OCI-M2 (cell line): ENCODE measurements at regions not wholly inside any gene's neighbourhood (a gene's known extent, or its start where the extent isn't known, plus 50 kb on each side); places are given as distances from the start of the nearest gene placed in this dataset.
"Not testable (repeated sequence)": the region's sequence is repeated elsewhere in the genome, so short reads cannot be mapped to it uniquely, and the experiment has no call there.

Experiments
- DNase-seq: peaks from one replicate; lab custom pipeline; 2025; ENCODE audit not compliant: unreplicated experiment; lab: John Stamatoyannopoulos, UW

DNA sequence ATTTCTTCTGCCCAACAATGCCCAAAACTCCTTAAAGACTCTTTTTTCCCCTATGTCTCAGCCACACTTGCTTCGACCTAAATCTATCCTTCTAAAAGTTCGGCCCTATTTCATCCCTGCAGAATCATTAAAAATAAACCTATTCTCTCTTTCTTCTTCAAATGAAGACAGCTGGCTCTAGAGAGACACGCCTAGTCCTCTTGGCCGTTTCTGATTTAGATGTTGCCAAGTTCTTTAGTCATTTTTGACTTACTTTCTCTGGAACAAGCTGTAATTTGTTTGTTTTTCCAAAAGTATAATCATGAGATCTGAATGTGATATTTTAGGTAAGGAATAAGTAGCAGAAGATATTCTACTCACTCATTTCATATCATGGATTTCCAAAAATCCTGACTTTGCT, 211.6 kb downstream of the CENPC start:
- no peak for DNase-seq

DNA sequence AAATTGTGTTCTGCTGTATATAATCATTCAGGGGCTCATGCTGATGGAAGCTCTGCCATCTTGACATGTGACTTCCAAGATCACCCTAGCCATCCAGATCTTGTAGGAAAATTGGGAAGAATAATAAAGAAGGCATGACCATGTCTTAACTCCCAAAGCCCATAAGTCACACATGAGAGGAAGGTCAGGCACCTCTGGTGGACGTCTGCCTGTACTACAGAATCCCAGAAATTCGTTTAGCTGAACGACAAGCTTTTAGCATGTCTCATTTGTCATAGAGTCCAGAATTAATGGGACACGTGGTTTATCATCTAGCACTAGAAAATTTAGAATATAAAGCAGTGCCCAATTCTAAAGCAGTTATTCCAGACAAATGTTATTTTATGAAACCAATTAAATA, 212.7 kb downstream of the CENPC start:
- DNase-seq: no peak

DNA sequence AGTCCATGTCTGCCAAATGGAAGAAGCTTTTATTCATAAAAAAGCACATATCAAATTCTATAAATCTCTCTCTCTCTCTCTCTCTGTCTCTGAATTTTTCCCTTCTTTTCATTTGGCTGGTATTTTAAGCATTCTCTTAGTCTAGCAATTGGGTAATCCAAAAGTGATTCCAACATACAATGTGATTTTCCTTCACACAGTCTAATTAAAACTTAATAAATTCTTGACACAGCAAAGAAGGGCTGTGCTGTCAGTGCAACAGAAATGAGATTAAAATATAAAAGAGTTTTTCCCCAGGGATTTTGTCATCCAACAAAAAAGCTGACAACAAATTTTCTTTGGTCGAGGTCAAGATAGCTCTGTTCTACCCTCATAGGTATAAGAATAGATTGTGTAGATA, 216.9 kb downstream of the CENPC start:
- no peak for DNase-seq

DNA sequence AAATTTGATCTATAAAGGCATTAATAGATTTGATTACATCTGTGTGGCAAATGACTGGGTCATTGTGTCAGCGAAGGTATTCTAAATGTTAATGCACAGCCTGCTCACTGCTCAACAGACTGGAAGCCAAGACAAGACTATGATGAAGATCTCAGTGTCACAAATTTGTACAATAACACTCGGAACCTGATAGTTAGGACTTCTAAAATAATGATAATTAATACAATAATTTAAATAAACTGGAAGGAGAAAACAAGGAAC, 217.4 kb downstream of the CENPC start:
- no peak for DNase-seq

DNA sequence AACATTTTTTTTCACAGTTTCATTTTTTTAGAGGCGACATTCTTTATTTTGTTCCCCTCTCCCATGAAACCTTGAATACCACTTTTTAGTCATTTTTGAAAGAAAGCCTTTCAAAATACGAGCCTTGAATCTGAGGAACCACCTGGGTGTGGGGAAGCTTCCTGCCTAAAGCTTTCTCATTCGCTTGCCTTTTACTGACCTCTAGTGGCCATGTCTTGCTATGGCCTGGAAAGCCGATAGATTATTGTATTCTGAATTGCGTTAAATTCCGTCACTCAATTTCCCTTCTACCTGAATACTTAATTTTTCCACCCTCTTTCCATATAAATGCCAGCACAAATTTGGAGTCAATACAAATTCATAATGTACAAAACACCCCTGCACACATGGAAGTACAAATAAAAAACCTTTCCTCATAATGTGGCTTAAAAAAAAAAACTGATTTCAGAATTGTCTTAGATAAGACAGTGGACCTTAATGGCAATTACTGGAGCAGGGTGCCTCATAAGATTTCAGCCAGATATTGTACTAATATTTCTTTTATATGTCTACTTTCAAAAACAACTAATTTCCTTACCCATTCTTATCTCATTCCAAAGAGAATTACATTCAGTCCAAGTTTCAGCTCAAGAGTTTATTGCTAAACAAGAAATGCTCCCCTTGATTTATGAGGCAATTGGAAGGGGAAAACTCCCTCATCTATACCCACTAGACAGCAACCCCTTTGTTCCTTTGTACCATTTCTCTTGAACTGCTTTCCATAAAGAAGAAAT, 217.9 kb downstream of the CENPC start:
- DNase-seq: no peak

DNA sequence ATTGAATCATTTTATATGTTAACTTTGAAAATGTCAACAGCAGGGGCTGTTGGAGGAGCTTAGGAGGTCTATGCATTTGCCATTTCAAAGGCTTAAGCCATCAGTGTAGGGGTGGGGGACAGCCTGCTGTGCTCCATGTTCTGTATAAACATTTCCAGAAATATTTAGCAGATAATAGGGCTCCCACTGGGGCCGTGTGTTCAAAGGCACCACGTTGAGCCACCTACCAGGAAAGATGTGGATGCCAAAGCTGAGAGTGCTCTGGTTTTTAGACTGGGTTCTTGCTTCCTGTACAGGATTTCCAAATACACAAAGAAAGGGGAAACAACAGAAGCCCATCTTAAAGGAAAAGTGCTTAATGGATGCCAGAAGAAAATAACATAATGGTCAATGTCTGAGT, 219.5 kb downstream of the CENPC start:
- DNase-seq: no peak

DNA sequence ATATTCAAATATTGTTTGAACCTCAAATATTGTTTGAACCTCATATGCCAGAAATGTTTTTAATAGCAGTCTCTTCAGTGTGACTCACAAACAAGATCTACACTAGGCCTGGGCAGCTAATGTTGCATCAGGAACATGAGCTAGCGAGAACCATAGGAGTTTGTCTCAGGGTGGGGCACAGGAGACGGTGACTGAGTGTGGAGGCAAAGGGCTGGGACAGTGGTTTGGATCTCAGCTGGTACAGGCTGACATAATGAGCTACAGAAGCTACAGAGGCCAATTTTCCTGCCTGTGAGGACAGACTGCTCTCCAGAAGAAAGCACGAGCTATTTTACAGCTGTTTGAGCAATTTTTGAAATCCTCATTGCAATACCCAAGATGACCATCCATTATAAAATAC, 224.7 kb downstream of the CENPC start:
- no peak for DNase-seq

DNA sequence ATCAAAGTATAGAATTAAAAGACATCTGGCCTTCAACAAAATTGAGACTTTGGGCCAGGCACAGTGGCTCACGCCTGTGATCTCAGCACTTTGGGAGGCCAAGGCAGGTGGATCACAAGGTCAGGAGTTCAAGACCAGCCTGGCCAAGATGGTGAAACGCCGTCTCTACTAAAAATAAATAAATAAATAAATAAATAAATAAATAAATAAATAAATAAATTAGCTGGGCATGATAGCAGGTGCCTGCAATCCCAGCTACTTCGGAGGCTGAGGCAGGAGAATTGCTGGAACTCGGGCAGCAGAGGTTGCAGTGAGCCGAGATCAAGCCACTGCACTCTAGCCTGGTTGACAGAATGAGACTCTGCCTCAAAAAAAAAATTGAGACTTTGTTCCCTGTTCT, 225.7 kb downstream of the CENPC start:
- not testable (repeated sequence) for DNase-seq

DNA sequence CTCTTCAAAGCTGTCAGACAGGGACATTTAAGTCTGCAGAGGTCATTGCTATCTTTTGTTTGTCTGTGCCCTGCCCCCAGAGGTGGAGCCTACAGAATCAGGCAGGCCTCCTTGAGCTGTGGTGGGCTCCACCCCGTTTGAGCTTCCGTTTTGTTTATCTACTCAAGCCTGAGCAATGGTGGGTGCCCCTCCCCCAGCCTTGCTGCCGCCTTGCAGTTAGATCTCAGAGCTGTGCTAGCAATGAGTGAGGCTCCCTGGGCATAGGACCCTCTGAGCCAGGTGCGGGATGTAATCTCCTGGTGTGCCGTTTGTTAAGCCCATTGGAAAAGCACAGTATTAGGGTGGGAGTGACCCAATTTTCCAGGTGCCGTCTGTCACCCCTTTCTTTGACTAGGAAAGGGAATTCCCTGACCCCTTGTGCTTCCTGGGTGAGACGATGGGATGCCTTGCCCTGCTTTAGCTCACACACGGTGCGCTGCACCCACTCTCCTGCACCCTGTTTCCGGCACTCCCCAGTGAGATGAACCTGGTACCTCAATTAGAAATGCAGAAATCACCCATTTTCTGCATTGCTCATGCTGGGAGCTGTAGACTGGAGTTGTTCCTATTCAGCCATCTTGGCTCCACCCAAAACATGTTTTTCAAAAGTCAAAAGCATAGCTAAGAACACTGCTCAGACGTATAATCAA, 244.7 kb downstream of the CENPC start:
- DNase-seq: not testable (repeated sequence)

DNA sequence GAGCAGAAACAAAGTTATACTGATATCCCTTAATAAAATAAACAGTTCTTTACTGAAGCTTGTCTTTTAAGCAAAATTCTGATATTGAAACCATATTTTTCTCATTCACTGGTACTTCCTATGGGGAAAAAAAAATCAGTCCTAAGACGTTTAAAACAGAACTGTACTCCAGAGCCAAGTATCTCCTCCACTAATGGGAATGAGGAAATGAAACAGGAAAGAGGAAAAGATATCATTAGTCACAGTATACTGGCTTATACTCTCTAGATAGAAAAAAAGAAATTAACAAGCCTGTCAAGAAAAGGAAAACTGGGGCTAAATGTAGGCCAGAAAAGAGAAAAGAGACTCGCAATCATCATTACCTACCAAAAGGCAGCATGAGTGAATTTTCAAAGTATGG, 252.7 kb downstream of the CENPC start:
- DNase-seq: no peak

DNA sequence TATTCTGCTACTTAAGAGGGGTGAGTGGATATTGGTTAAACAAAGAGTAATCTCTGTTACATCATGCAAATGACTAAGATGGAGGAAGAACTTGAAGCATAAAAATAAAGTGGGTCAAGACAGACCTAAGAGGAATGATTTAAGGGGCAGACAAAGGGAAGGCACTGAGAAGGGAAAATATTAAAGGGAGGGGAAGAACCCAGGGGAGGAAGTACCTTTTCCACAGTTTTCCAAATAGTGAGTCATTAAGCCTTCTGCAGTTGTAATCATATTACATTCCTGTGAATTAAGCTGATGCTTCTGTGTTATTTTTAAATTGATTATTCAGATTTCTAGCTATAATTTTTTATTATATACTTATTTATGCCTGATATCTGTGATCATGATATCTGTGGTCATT, 253.3 kb downstream of the CENPC start:
- DNase-seq: no peak

DNA sequence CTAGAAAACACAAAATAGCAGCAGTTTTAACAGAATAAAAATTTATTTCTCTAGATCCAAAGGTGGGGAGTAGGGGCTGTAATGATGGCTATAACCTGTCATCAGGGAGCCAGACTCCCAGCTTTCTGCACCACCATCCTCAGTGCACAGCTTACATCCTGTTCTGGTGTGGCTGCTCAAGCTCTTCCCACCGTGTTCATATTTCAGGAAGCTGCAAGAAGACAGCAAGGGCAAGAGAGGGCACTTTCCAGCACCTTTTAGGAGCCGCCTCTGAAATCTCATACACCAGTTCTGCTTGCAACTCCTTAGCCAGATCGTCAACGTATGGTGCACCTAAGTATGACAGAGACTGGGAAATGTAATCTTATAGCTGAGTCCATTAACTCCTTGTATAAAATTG, 253.7 kb downstream of the CENPC start:
- DNase-seq: no peak

DNA sequence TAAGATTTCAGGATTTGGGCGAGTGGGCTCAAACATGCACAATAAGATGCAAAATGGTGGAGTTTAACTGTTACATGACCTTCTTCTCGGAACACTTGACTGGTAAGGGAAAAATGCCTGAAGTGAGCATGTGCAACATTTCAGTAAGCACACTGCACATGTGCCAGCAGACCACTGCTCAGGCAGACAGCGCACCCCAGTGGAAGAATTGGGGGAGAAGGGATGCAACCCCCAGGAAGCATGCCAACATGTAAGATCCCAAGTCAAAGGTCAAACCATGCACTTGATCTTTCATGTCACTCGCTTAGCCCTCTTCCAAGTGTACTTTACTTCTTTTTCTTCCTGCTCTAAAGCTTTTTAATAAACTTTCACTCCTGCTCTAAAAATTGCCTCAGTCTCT, 256.3 kb downstream of the CENPC start:
- no peak for DNase-seq

DNA sequence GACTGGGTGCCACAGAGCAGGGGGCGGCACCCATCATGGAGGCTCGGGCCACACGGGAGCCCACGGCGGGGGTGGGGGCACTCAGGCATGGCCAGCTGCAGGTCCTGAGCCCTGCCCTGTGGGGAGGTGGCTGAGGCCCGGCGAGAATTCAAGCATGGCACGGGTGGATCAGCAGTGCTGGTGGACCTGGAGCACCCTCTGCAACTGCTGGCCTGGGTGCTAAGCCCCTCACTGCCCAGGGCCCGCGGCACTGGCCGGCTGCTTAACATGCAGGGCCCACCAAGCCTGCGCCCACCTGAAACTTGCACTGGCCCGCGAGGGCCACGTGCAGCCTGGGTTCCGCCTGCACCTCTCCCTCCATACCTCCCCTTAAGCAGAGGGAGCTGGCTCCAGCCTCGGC, 258.6 kb downstream of the CENPC start:
- DNase-seq: no peak

DNA sequence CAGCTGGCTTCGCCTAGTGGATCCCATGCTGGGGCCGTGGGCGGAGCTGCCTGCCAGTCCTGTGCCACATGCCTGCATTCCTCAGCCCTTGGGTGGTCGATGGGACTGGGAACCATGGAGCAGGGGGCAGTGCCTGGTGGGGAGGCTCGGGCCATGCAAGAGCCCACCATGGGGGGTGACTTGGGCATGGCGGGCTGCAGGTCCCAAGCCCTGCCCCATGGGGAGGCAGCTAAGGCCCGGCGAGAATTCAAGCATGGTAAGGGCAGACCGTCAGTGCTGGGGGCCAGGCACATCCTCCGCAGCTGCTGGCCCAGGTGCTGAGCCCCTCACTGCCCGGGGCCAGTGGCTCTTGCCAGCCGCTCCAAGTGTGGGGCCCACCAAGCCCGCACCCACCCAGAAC, 262.6 kb downstream of the CENPC start:
- no peak for DNase-seq

DNA sequence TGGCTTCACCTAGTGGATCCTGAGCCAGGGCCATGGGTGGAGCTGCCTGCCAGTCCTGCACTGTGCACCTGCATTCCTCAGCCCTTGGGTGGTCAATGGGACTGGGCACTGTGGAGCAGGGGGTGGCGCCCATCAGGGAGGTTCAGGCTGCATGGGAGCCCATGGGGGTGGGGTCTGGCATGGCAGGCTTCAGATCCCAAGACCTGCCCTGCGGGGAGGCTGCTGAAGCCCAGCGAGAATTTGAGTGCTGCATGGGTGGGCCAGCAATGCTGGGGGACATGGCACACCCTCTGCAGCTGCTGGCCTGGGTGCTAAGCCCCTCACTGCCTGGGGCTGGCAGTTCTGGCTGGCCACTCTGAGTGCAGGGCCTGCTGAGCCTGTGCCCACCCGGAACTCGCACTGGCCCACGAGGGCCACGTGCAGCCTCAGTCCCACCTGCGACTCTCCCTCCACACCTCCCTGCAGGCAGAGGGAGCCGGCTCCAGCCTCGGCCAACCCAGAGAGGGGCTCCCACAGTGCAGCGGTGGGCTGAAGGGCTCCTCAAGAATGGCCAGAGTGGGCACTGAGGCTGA, 270.0 kb downstream of the CENPC start:
- DNase-seq: no peak

DNA sequence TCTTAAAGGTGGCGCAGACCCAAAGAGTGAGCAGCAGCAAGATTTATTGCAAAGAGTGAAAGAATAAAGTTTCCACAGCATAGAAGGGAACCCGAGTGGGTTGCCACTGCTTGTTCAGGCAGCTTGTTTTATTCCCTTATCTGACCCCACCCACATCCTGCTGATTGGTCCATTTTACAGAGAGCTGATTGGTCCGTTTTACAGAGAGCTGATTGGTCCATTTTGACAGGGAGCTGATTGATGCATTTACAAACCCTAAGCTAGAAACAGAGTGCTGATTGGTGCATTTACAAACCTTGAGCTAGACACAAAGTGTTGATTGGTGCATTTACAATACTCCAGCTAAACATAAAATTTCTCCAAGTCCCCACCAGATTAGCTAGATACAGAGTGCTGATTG, 270.6 kb downstream of the CENPC start:
- not testable (repeated sequence) for DNase-seq

DNA sequence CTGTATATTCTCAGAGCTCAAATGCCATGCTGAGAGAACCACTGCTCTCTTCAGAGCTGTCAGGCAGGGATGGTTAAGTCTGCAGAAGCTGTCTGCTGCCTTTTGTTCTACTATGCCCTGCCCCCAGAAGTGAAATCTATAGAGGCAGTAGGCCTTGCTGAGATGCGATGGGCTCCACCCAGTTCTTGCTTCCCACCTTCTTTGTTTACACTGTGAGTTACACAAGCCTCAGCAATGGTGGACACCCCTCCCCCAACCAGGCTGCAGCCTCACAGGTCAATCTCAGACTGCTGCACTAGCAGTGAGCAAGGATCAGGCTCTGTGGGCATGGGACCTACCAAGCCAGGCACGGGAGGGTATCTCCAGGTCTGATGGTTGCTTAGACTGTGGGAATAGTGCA, 271.6 kb downstream of the CENPC start:
- no peak for DNase-seq

DNA sequence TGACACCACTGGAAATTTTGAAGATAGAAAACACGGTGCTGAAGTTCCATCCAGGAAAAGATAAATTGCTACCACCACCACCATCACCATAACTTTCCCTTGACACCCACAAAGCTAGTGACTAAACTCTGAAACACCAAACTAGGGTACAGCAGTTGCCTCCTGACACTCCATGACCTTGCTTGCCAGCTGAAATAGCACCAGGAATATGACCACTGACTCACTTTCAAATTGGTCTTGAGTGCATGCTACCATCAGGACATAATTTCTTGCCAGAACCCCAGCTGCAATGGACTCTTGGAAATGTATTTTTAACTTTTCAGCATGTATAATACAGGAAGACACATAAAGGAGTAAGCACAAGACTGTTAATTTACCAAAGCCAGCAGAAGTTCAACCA, 283.3 kb downstream of the CENPC start:
- no peak for DNase-seq

DNA sequence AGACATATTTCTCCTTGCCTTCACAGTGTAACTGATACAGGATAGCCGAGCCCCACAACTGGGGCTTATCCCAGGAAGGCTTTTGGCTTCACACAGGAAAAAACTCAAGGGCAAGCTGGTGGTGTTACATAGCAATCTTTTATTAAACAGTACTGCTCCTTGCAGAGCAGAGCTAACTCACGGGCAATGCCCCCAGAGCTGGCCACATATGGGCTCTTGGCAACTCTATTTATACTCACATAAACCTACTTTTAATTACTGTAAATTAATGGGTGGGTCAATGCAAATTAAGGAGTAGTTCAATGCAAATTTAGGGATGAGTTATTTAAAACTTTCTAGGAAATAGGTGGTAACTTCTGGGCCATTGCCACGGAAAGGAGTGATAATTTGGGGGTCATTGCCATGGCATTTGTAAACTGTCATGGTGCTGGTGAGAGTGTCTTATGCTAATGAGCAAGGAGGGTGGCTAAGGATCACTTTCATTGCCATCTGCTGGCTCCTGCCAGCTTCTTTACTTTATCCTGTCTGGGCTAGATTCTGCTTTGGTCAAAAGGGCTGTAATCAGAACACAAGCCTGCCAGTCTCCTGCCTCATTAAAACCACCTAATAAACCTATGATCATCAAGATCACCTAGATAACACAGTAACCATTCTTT, 288.8 kb downstream of the CENPC start:
- no peak for DNase-seq

DNA sequence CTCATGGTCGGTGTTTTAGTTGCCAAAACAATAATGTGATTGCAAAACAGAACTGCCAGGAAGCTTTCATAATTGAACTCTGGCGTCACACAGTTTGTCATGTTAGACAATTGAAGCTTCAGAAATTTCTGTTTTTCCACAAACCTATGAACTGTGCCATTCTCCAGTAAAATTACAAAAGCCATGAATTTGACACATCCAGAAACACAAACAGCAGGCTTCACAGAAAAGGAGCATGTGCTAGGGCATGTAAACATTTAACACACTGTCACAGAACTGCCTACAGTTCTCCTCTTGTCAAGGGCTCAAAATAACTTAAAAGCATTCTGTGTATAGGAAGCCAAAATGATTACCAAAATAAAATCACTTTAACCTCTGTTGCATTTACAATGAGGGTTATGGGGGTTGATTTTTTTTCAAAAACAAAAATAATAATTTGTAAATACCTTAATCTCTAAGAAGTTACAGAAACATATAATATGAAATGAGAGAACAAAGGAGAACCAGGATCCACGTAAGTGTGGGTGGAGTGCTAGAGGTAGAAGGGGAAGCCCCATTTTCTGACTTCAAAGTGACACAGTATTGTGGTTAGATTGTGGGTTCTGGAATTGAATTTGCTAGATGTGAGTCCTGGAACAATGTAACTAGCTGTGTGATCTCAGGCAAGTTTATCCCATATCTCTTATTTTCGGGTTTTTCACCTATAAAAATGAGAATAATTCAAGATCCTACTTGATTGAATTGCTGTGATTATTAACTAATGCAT, 295.0 kb downstream of the CENPC start:
- no peak for DNase-seq

DNA sequence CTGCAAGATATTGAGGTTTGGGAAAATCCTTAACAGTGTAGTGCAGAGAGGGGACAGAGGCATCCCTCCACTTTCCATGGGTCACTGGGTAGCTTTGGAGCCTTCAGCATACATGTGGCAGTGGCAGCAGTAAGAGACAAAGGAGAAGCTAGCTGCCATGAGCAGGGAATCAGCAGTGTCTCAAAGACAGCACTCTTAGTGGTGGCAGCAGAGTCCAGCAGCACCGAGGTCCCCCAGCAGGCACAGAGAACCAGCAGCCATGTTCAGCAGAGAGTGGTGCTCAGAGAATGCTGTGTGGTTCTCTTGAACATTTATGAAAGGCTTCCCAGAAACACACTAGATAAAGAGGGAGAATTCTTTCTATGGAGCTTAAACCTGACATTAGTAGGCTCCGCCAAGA, 308.5 kb downstream of the CENPC start:
- DNase-seq: no peak
